Gastroesophageal sphincter (tissue), 3 donors: ENCODE measurements at regions not wholly inside any gene's neighbourhood (a gene's known extent, or its start where the extent isn't known, plus 50 kb on each side); places are given as distances from the start of the nearest gene placed in this dataset.

ENCODE experiments used
- CTCF ChIP-seq, 4 experiments: fragments of 200-600 bp in 2 of 4; fragments of 450-650 bp in 2 of 4; sonication (generic) in 1 of 4; IDR thresholded peaks; one replicate each; pipeline ENCODE4 v1.5.1; 2017 to 2019; ENCODE audit warnings: antibody characterized with exemption in 4 of 4, mild to moderate bottlenecking in 2 of 4, moderate library complexity in 2 of 4
- POLR2A ChIP-seq, 2 donors: fragments of 450-650 bp; IDR thresholded peaks; one replicate each; pipeline ENCODE4 v1.6.1; 2017; ENCODE audit warnings: antibody characterized with exemption in 2 of 2, mild to moderate bottlenecking in 2 of 2, moderate library complexity in 1 of 2
- POLR2AphosphoS5 ChIP-seq: sonication (generic); formaldehyde crosslinking; IDR thresholded peaks from one replicate; pipeline ENCODE4 v1.6.1; 2017; ENCODE audit warnings: antibody characterized with exemption

- no peak for TF ChIP-seq CTCF (IDR thresholded peaks at IDR 0.05)
- no peak for TF ChIP-seq POLR2A (IDR thresholded peaks at IDR 0.05)
- TF ChIP-seq POLR2AphosphoS5, result no peak
Measured at GRCh38 chr4:153943738-153944415, 155.0 kb upstream of the SFRP2 start.
